CD4-positive, alpha-beta memory T cell (primary cell): ENCODE measurements at regions not wholly inside any gene's neighbourhood (a gene's known extent, or its start where the extent isn't known, plus 50 kb on each side); places are given as distances from the start of the nearest gene placed in this dataset.
A peak's percentile ranks its signal among the peaks of the same experiment; 100 is the strongest.
"Not testable (repeated sequence)": the region's sequence is repeated elsewhere in the genome, so short reads cannot be mapped to it uniquely, and the experiment has no call there.

ENCODE experiments used
- CTCF ChIA-PET: fragments of 350-600 bp; sonication (Branson Sonifier 250); formaldehyde crosslinking; loops from one replicate; lab custom pipeline; 2021; ENCODE audit warnings: inconsistent platforms; ENCODE audit not compliant: partially characterized antibody; lab: Charles Lee
- POLR2A ChIA-PET: fragments of 350-600 bp; sonication (Branson Sonifier 250); formaldehyde crosslinking; loops from one replicate; lab custom pipeline; 2021; ENCODE audit not compliant: partially characterized antibody; lab: Charles Lee
- DNase-seq, 5 donors: peaks; one replicate each; pipeline versions ENCODE4 v3.0.0 to v3.0.0-alpha.2; 2020 to 2022; ENCODE audit warnings: mixed read lengths in 1 of 5
- H3K27ac ChIP-seq: one replicate; pipeline ENCODE4 v1.7.0; 2013; ENCODE audit warnings: low read depth, low read length
- H3K27me3 ChIP-seq: 2 replicates; pipeline ENCODE4 v1.7.0; 2013; ENCODE audit warnings: mild to moderate bottlenecking, low read length, moderate library complexity; ENCODE audit not compliant: insufficient read depth
- H3K36me3 ChIP-seq: 2 replicates; pipeline ENCODE4 v1.7.0; 2013; ENCODE audit warnings: mild to moderate bottlenecking, low read length, moderate library complexity; ENCODE audit not compliant: insufficient read depth
- H3K4me1 ChIP-seq: 2 replicates; pipeline ENCODE4 v1.7.0; 2013; ENCODE audit warnings: mild to moderate bottlenecking, low read length, moderate library complexity; ENCODE audit not compliant: insufficient read depth
- H3K4me3 ChIP-seq, 2 donors: one replicate each; pipeline ENCODE4 v1.7.0; 2013; ENCODE audit warnings: low read length in 2 of 2, mild to moderate bottlenecking in 1 of 2
- H3K9me3 ChIP-seq, 2 donors: one replicate each; pipeline ENCODE4 v1.7.0; 2013; ENCODE audit warnings: low read length in 2 of 2, control low read depth in 1 of 2; ENCODE audit not compliant: control insufficient read depth in 1 of 2
- H3K27ac Mint-ChIP-seq, 7 donors: one replicate each; pipeline ENCODE4 v1.8.0; 2020 to 2021; ENCODE audit warnings: mixed read lengths in 7 of 7, mild to moderate bottlenecking in 6 of 7, inconsistent platforms in 3 of 7, moderate library complexity in 3 of 7
- H3K27me3 Mint-ChIP-seq, 2 donors: one replicate each; pipeline ENCODE4 v1.8.0; 2020 to 2021; ENCODE audit warnings: mixed read lengths in 2 of 2
- H3K36me3 Mint-ChIP-seq, 2 donors: one replicate each; pipeline ENCODE4 v1.8.0; 2020 to 2021; ENCODE audit warnings: mixed read lengths in 2 of 2, inconsistent platforms in 1 of 2, mild to moderate bottlenecking in 1 of 2
- H3K4me1 Mint-ChIP-seq, 4 donors: one replicate each; pipeline ENCODE4 v1.8.0; 2020 to 2021; ENCODE audit warnings: mixed read lengths in 4 of 4, mild to moderate bottlenecking in 1 of 4
- H3K4me3 Mint-ChIP-seq, 8 donors: one replicate each; pipeline ENCODE4 v1.8.0; 2020 to 2021; ENCODE audit warnings: mixed read lengths in 8 of 8, mild to moderate bottlenecking in 7 of 8, moderate library complexity in 6 of 8, inconsistent platforms in 3 of 8
- H3K9me3 Mint-ChIP-seq, 8 donors: one replicate each; pipeline ENCODE4 v1.8.0; 2020 to 2021; ENCODE audit warnings: mixed read lengths in 8 of 8, mild to moderate bottlenecking in 5 of 8, inconsistent platforms in 3 of 8, moderate library complexity in 1 of 8
- intact Hi-C: fragments of 100-400 bp; cut with micrococcal nuclease; formaldehyde crosslinking; loops from one replicate; pipeline ENCODE4 v1.15.1; 2023

DNA sequence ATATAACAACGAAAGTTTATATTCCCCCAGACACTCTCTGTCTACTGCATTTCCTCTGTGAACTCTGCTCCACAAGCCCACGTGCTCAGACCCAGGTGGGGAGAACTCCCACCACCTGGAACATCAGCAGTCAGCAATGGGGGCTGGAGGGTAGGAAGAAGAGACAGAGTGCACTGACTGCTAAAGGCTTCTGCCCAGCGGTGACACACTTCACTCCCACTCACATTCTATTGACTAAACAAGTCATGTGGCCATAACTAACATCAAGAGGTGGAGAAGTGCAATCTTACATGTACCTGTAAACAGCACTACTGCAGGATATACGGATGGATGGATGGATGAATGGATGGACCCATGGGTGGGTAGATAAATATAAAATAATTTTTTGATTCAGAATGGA lies 122.2 kb downstream of the MPP7 start:
- no peak overlapping the region for H3K27ac ChIP-seq
- no peaks in the 10 kb centered on the region for H3K36me3 ChIP-seq

DNA sequence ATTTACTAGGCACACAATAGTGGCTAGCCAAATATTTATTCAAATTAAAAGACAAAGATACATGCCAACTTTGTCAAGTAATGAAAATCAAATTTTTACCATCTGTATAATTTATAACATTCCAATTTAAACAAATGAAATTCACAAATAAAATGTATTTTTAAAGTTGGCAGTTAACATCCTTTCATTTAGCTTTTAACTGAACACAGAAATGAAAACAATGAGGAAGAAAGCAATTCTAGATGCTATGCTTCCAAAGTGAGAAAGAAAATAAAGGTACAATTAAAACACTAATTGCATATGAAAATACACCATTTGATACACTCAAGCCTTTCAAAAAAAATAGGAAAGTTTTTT lies 123.1 kb downstream of the MPP7 start:
- Histone ChIP-seq H3K27me3 (no peaks in the 10 kb centered on the region), H3K27ac (no peak overlapping the region), H3K36me3 (no peaks in the 10 kb centered on the region), H3K4me3 (no peak overlapping the region), H3K4me1 (peaks cover 24% of the 10 kb centered on the region), H3K9me3 (no peaks in the 10 kb centered on the region)
- intact Hi-C loops, result loop anchor here (1.0 to 5.0 kb wide), 7 partner anchors 63 to 733 kb away; no protein-coding TSS in a partner anchor
- POLR2A ChIA-PET, result interaction anchor here (1.0 to 1.3 kb wide), 3 partner anchors 155 to 676 kb away, joined by 4 to 5 read pairs (median 4); partner anchors contain the start of gene RAB18
- no peak for DNase-seq
- Mint-ChIP-seq H3K4me1 (peaks cover 21 to 43% (median 28%) of the 10 kb centered on the region in 4 donors), H3K27me3 (no peaks in the 10 kb centered on the region), H3K36me3 (peaks cover 0 to 3% of the 10 kb centered on the region in 2 donors), H3K4me3 (peak overlapping the region in 4 of 8 donors; percentile 57 to 75 (median 68)), H3K27ac (peak overlapping the region in 2 of 7 donors; percentile 86 to 88), H3K9me3 (no peaks in the 10 kb centered on the region)
- CTCF ChIA-PET, result interaction anchor here (0.7 to 3.4 kb wide), 12 partner anchors 9 to 621 kb away, joined by 3 to 25 read pairs (median 4); no protein-coding TSS in a partner anchor

More for the DNA sequence above, 122.2 kb downstream of the MPP7 start:
- no peak for DNase-seq
- Histone ChIP-seq H3K4me1 (peaks cover 24% of the 10 kb centered on the region), H3K27me3 (no peaks in the 10 kb centered on the region), H3K9me3 (no peaks in the 10 kb centered on the region), H3K4me3 (no peak overlapping the region)
- peak overlapping the region in 1 of 7 donors; percentile 38 for H3K27ac Mint-ChIP-seq
- intact Hi-C loops, result loop anchor here (5.0 kb wide), 1 partner anchor 62 kb away; no protein-coding TSS in a partner anchor
- peaks cover 23 to 37% (median 29%) of the 10 kb centered on the region in 4 donors for H3K4me1 Mint-ChIP-seq
- H3K9me3 Mint-ChIP-seq, result no peaks in the 10 kb centered on the region
- H3K4me3 Mint-ChIP-seq, result no peak overlapping the region
- peaks cover 0 to 3% of the 10 kb centered on the region in 2 donors for H3K36me3 Mint-ChIP-seq
- ChIA-PET CTCF (interaction anchor here (1.0 to 1.4 kb wide), 2 partner anchors 13 to 60 kb away, joined by 3 read pairs; no protein-coding TSS in a partner anchor), POLR2A (no interaction called here)
- H3K27me3 Mint-ChIP-seq, result no peaks in the 10 kb centered on the region

DNA sequence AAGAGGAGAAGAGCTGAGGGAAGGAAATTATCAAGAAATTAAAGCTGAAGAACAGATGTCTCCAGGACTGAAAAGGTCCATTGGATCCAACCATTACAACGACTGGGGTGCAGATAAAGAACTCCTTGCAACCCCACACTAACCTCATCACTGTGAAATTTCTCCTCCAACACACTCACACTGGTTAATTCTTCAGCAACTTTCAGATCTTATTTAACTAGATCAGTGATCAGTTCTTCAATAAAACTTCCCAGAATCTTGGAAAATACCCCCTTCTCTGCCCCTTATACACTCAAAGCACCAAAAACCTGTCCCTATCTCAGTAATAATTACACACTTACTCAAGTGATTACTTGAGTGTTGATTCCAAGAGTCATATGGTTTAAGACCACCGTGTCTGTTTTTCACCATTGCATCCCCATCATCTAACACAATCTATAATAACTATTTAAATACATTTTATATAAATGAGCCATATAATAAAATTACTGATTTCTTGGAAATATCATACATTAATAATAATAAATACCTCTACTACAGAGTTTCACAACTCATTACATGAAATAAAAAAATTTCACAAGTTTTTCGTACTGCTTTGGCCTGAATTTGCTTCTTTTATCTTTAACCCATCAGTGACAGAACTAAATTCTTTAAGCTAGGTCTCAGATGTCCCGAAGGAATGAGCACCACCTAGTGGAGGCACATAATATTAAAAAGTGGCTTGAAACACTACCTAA lies 123.7 kb downstream of the MPP7 start:
- no peaks in the 10 kb centered on the region for H3K27me3 ChIP-seq
- peaks cover 0 to 6% of the 10 kb centered on the region in 2 donors for H3K36me3 Mint-ChIP-seq
- H3K27me3 Mint-ChIP-seq, result no peaks in the 10 kb centered on the region
- peak; percentile 49 to 63 (median 55) for DNase-seq
- ChIA-PET CTCF (interaction anchor here (0.7 to 3.4 kb wide), 15 partner anchors 9 to 621 kb away, joined by 3 to 25 read pairs (median 4); partner anchors contain the start of gene MPP7), POLR2A (interaction anchor here (1.0 to 1.5 kb wide), 5 partner anchors 152 to 675 kb away, joined by 3 to 5 read pairs (median 4); partner anchors contain the start of gene RAB18)
- H3K9me3 Mint-ChIP-seq, result no peaks in the 10 kb centered on the region
- H3K27ac ChIP-seq, result peak overlapping the region; percentile 50
- peaks cover 21 to 48% (median 28%) of the 10 kb centered on the region in 4 donors for H3K4me1 Mint-ChIP-seq
- peak overlapping the region; percentile 89 to 99 (median 92) for H3K4me3 Mint-ChIP-seq
- intact Hi-C loops, result loop anchor here (1.0 to 2.0 kb wide), 6 partner anchors 202 to 733 kb away; no protein-coding TSS in a partner anchor
- peak overlapping the region; percentile 40 to 49 for H3K4me3 ChIP-seq
- H3K27ac Mint-ChIP-seq, result peak overlapping the region; percentile 86 to 99 (median 96)
- peaks cover 24% of the 10 kb centered on the region for H3K4me1 ChIP-seq
- H3K36me3 ChIP-seq, result no peaks in the 10 kb centered on the region
- no peaks in the 10 kb centered on the region for H3K9me3 ChIP-seq

DNA sequence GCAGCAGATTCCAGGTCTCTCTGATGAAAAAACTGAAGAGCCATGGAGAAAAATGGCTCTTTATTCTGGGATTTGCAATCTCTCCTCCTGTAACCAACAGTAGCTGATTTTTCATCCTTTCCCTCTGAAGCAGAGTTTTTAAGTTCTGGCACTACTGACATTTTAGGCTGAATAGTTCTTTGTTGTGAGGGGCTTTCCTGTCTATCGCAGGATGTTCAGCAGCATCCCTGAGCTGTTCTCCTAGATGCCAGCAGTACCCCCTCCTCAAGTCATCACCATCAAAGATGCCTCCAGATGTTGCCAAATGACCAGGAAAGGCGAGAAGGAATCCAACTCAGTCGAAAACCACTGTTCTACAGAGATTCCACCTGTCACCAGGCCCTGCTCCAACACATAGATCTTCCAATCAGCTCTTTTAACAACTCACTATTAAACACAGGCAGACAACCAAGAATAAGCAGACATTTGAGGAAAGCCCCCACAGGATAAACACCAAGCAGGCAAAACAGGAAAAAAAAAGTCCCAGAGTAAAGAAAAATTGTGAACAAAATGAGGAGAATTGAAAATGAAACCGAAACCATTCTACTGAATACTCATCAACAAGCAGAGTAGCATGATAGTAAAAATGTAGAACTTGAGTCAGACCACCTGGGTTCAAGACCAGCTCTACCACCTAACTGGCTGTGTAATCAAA lies 124.8 kb downstream of the MPP7 start:
- peak overlapping the region; percentile 86 to 99 (median 96) for H3K27ac Mint-ChIP-seq
- ChIA-PET CTCF (interaction anchor here (0.8 to 3.4 kb wide), 9 partner anchors 9 to 732 kb away, joined by 3 to 25 read pairs (median 4); no protein-coding TSS in a partner anchor), POLR2A (interaction anchor here (0.7 to 1.5 kb wide), 6 partner anchors 125 to 713 kb away, joined by 3 to 5 read pairs (median 4); partner anchors contain the start of genes MPP7 and RAB18)
- H3K9me3 Mint-ChIP-seq, result no peaks in the 10 kb centered on the region
- peak; percentile 32 to 46 (median 36) for DNase-seq
- Histone ChIP-seq H3K36me3 (no peaks in the 10 kb centered on the region), H3K27ac (peak overlapping the region; percentile 50), H3K9me3 (no peaks in the 10 kb centered on the region), H3K27me3 (no peaks in the 10 kb centered on the region), H3K4me3 (peak overlapping the region; percentile 40 to 49), H3K4me1 (peaks cover 24% of the 10 kb centered on the region)
- intact Hi-C loops, result loop anchor here (2.0 kb wide), 2 partner anchors 203 to 619 kb away; no protein-coding TSS in a partner anchor
- H3K4me1 Mint-ChIP-seq, result peaks cover 23 to 48% (median 29%) of the 10 kb centered on the region in 4 donors
- H3K36me3 Mint-ChIP-seq, result peaks cover 0 to 6% of the 10 kb centered on the region in 2 donors
- H3K27me3 Mint-ChIP-seq, result no peaks in the 10 kb centered on the region
- peak overlapping the region; percentile 89 to 99 (median 92) for H3K4me3 Mint-ChIP-seq

DNA sequence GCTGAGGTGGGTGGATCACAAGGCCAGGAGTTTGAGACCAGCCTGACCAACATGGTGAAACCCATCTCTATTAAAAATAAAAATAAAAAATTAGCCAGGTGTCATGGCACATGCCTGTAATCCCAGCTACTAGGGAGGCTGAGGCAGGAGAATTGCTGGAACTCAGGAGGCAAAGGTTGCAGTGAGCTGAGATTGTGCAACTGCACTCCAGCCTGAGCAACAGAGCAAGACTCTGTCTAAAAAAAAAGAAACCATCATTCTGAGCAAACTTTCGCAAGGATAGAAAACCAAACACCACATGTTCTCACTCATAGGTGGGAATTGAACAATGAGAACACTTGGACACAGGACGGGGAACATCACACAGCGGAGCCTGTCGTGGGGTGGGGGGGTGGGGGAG lies 126.4 kb downstream of the MPP7 start:
- Mint-ChIP-seq H3K4me1 (peaks cover 23 to 48% (median 29%) of the 10 kb centered on the region in 4 donors), H3K27ac (peak overlapping the region in 3 of 7 donors; percentile 42 to 83 (median 55)), H3K4me3 (peak overlapping the region in 2 of 8 donors; percentile 54 to 58)
- CTCF ChIA-PET, intact Hi-C loops, H3K27me3 ChIP-seq, H3K4me3 ChIP-seq, H3K27me3 Mint-ChIP-seq, H3K9me3 ChIP-seq, H3K36me3 ChIP-seq, H3K9me3 Mint-ChIP-seq, H3K36me3 Mint-ChIP-seq, POLR2A ChIA-PET, DNase-seq, H3K27ac ChIP-seq: not testable (repeated sequence)
- peaks cover 24% of the 10 kb centered on the region for H3K4me1 ChIP-seq

DNA sequence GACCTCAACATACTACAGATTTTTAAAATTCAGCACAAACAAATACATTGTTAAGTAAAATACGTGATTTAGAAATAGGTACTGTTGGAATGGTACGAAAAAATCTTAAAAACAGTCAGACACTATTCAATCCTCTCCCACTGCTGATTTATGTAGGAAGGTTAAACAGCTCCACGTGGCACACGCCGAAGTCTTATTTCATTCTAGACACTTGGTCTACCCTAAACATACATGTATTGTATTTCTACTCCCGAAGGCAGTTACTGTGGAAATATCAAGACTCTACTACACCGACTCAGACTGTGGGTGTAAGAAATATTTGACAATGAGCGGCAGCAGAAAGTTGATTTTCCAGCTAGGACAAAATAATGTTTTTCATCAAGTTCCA lies 130.6 kb downstream of the MPP7 start:
- no peak for DNase-seq
- Mint-ChIP-seq H3K4me1 (peaks cover 11 to 33% (median 18%) of the 10 kb centered on the region in 4 donors), H3K27ac (no peak overlapping the region), H3K27me3 (no peaks in the 10 kb centered on the region), H3K36me3 (peaks cover 3 to 4% of the 10 kb centered on the region in 2 donors), H3K9me3 (peaks cover 0 to 2% (median 0%) of the 10 kb centered on the region in 8 donors), H3K4me3 (no peak overlapping the region)
- no peaks in the 10 kb centered on the region for H3K9me3 ChIP-seq
- ChIA-PET CTCF (interaction anchor here (0.6 kb wide), 1 partner anchor 94 kb away, joined by 3 read pairs; no protein-coding TSS in a partner anchor), POLR2A (no interaction called here)
- no peaks in the 10 kb centered on the region for H3K36me3 ChIP-seq
- H3K4me1 ChIP-seq, result no peaks in the 10 kb centered on the region
- intact Hi-C loops, result no loop called here
- no peaks in the 10 kb centered on the region for H3K27me3 ChIP-seq
- H3K27ac ChIP-seq, result no peak overlapping the region
- H3K4me3 ChIP-seq, result no peak overlapping the region
